SK-N-MC (cell line): ENCODE measurements at regions not wholly inside any gene's neighbourhood (a gene's known extent, or its start where the extent isn't known, plus 50 kb on each side); places are given as distances from the start of the nearest gene placed in this dataset.

ENCODE experiments used
- DNase-seq: peaks from one replicate; pipeline ENCODE4 v3.0.0-alpha.2; 2011; ENCODE audit warnings: low read depth, low spot score
- H3K27ac ChIP-seq: fragments of 200-600 bp; sonication (generic); 2 replicates; pipeline ENCODE4 v1.5.1; 2016; ENCODE audit warnings: mixed run types
- H3K36me3 ChIP-seq: fragments of 200-600 bp; sonication (generic); 2 replicates; pipeline ENCODE4 v1.6.1; 2017; ENCODE audit warnings: antibody characterized with exemption, low read length, mixed read lengths; ENCODE audit not compliant: insufficient read depth
- H3K4me3 ChIP-seq: fragments of 200-600 bp; sonication (generic); 2 replicates; pipeline ENCODE4 v1.5.1; 2016
- H3K9ac ChIP-seq: fragments of 200-600 bp; sonication (generic); 2 replicates; pipeline ENCODE4 v1.8.0; 2017; ENCODE audit warnings: mixed run types, mixed read lengths; ENCODE audit not compliant: insufficient read length
- H3K9me3 ChIP-seq: fragments of 200-600 bp; sonication (generic); 2 replicates; pipeline ENCODE4 v1.6.1; 2017; ENCODE audit warnings: low read depth, mild to moderate bottlenecking, antibody characterized with exemption, low read length, moderate library complexity, mixed read lengths
- EZH2 ChIP-seq: fragments of 200-600 bp; sonication (generic); IDR thresholded peaks from one replicate; pipeline ENCODE4 v1.6.1; 2017; ENCODE audit warnings: antibody characterized with exemption
- FOXP2 ChIP-seq: optimal IDR thresholded peaks from 2 replicates; pipeline ENCODE3; 2011; ENCODE audit warnings: mild to moderate bottlenecking, moderate library complexity; ENCODE audit not compliant: insufficient read depth; ENCODE audit errors: extremely low read length, control extremely low read depth
- POLR2AphosphoS5 ChIP-seq: IDR thresholded peaks from 2 replicates; pipeline ENCODE4 v1.6.1; 2012; ENCODE audit warnings: mild to moderate bottlenecking, low read depth, low read length, borderline replicate concordance

DNA sequence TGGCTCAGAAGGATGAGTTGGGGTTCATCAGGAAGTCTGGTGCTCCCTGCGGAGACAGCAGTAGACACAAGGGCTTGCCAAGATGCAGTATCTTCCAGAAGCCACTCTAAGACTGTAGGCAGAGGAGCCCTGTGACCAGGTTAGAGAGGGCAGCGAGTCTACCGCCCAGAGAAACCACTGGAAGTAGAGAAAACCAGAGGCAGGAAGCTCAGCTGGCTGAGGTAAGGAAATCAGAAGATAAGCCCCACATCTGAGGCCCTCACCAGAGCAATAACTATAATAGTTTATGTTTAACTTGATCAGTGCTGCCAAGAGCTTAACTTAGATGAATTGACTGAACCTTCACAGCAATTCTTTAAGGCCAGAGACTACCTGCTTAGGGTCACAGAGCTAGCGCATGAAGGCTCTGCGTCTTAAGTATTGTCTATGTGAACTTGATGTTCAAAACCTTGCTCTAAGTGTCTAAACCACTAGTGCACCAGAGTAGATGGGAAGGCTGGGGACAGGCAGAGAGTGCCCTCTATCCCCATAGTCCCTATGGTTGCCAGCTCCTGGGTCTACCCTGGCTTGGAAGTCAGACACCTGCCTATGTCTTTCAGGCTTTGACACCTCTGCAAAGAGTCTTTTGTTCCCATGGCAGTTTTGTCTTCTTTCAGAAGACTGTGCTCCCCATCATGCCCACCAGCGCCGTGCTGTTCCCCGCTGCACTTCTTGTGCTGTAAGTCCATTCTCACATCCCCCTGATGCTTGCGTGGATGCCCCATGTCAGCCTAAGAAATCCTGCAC is 228.2 kb upstream of the KLF4 start:
- Histone ChIP-seq H3K27ac (no peak overlapping the region), H3K4me3 (no peak overlapping the region), H3K9ac (no peak overlapping the region), H3K36me3 (no peaks in the 10 kb centered on the region), H3K9me3 (no peaks in the 10 kb centered on the region)
- TF ChIP-seq FOXP2, result no peak
- TF ChIP-seq POLR2AphosphoS5, result no peak
- no peak for TF ChIP-seq EZH2
- DNase-seq, result no peak

DNA sequence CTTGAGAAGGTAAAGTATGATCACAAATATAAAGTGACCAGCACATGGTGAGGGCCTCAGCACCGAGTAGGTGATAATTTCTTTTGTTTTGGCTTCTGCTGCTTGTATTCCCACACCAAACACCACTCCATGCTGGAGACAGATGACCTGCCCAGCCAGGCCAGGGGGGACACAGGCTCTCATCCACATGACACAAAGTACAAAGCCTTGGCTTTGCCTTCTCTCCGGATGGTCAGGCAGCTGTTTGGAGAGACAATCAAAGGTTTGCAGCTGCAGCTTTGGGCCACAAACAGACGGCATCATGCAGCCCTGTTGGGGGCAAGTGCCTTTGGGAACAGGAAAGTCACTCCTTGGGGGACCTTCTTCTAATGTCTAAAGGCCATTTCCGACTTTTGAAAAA is 226.2 kb upstream of the KLF4 start:
- Histone ChIP-seq H3K27ac (no peak overlapping the region), H3K4me3 (no peak overlapping the region), H3K9me3 (no peaks in the 10 kb centered on the region), H3K36me3 (no peaks in the 10 kb centered on the region), H3K9ac (no peak overlapping the region)
- TF ChIP-seq POLR2AphosphoS5, result no peak
- TF ChIP-seq EZH2, result no peak
- TF ChIP-seq FOXP2, result no peak
- DNase-seq, result no peak

DNA sequence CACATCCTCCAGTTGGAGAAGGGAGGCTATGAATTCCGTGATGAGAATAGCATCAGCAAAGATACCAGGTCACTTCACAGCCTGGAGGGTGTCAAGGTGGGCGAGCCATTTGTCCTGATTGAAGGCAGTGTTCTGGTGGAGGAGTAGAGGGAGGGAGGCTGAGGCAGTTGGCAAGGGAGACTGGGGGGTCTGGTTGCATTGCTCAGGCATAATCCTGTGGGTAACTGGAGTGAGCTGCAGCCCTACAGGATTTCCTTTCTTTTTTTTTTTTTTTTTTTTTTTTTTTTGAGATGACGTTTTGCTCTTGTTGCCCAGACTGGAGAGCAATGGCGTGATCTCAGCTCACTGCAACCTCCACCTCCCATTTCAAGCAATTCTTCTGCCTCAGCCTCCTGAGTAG is 223.9 kb upstream of the KLF4 start:
- H3K27ac ChIP-seq, result no peak overlapping the region
- no peaks in the 10 kb centered on the region for H3K36me3 ChIP-seq
- DNase-seq, result no peak
- no peak overlapping the region for H3K9ac ChIP-seq
- TF ChIP-seq EZH2 (no peak), FOXP2 (no peak), POLR2AphosphoS5 (no peak)
- H3K9me3 ChIP-seq, result no peaks in the 10 kb centered on the region
- no peak overlapping the region for H3K4me3 ChIP-seq

DNA sequence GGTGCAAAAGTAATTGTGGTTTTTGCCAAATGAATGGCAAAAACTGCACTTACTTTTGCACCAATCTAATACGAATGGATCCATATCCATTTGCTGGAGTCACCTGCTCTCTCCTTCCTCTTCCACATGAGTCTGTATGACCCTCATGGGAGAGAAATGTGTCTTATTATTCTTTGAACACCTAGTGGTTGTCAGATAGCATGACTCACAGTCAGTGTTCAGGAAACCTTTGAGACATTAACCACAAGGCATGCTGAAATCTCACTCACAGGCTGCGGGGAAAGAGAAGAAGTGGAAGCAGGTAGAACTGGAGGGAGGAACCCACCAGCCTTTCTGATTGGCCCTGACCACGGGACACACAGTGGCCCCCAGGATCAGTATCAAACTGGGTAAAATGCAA is 222.8 kb upstream of the KLF4 start:
- H3K4me3 ChIP-seq, result no peak overlapping the region
- no peak for DNase-seq
- no peak overlapping the region for H3K27ac ChIP-seq
- no peaks in the 10 kb centered on the region for H3K36me3 ChIP-seq
- no peak overlapping the region for H3K9ac ChIP-seq
- TF ChIP-seq FOXP2 (no peak), EZH2 (no peak), POLR2AphosphoS5 (no peak)
- no peaks in the 10 kb centered on the region for H3K9me3 ChIP-seq

DNA sequence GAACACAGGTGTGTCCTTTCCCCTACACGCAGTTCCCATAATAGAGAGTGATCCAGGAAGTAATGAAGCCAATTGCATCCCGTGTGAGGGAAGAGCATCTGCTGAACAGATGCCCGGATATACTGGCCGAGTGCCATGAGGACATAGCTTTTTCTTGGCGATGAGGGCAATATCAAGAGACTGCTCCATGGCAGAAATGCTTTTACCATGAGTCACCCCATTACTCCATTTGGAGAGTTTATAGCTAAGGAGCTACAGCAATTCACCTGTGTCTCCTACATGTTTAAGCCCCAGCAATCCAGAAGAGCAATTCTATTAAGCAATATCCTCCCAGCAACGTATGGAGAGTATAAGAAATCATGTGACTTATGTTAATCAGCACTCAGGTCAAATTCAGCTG is 222.0 kb upstream of the KLF4 start:
- no peaks in the 10 kb centered on the region for H3K9me3 ChIP-seq
- no peak overlapping the region for H3K9ac ChIP-seq

DNA sequence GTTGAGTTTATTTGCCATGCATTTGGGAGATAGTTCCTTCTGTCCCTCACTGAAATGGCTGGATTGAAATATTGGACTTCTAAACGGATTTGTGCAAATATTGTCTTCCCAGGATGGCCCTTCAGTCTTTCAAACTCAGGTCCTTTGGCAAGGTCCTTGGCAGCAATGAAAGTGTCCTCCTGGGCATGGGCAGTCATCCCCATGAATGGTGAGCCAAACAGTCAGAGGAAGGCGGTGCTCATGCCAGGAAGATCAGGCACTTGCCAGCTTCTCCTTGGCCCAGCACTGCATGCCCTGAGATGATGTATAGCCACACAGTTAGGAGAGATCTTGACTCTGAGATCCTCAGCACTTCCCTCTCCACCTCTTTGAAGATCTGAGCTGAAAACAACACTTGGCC is 221.4 kb upstream of the KLF4 start:
- H3K36me3 ChIP-seq, result no peaks in the 10 kb centered on the region
- H3K27ac ChIP-seq, result no peak overlapping the region
- H3K9ac ChIP-seq, result no peak overlapping the region
- H3K9me3 ChIP-seq, result no peaks in the 10 kb centered on the region
- TF ChIP-seq EZH2 (no peak), POLR2AphosphoS5 (no peak), FOXP2 (no peak)
- H3K4me3 ChIP-seq, result no peak overlapping the region
- no peak for DNase-seq

More for the DNA sequence above, 222.0 kb upstream of the KLF4 start:
- TF ChIP-seq EZH2, result no peak
- no peak for TF ChIP-seq POLR2AphosphoS5
- no peak for TF ChIP-seq FOXP2
- no peak overlapping the region for H3K27ac ChIP-seq
- no peaks in the 10 kb centered on the region for H3K36me3 ChIP-seq
- no peak for DNase-seq
- no peak overlapping the region for H3K4me3 ChIP-seq

DNA sequence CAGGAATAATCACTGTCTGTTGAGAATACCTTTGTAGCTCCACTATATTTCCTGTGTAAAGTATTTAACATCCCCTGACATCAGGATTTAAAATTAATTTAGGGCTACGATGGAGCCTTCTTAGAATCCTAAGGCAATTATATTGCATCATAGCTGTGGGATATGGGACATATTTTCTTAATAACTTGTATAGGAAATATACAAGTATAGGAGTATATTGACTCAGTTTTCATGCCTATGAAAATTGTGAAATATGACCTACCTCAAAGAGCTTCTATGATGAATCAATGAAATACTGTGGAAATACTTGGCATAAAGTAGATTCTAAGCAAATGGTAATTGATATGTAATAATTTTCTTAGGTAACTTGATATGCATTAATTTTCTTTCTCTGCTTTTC is 221.0 kb upstream of the KLF4 start:
- no peak for DNase-seq
- Histone ChIP-seq H3K9ac (no peak overlapping the region), H3K4me3 (no peak overlapping the region), H3K9me3 (no peaks in the 10 kb centered on the region), H3K27ac (no peak overlapping the region), H3K36me3 (no peaks in the 10 kb centered on the region)
- no peak for TF ChIP-seq EZH2
- no peak for TF ChIP-seq POLR2AphosphoS5

DNA sequence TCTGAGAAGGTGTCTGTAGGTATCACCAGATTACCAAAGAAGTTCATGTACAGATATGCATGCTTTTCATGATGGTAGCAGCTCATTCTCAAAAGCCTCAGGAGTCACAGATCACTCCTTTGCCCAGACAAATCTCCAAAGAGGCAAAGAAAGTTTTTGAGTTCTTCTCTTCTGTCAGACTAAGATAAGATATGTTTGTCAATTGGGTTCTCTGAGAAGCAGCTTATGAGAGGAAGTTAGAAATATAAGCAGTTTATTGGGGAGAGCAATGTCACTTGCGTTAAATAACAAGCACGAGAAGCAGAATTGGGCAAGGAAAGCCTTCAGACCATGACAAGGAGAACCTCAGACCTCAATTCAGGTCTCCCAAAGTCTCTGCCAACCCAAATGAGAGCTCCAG is 219.2 kb upstream of the KLF4 start:
- no peak overlapping the region for H3K4me3 ChIP-seq
- H3K27ac ChIP-seq, result no peak overlapping the region
- H3K9me3 ChIP-seq, result no peaks in the 10 kb centered on the region
- H3K36me3 ChIP-seq, result no peaks in the 10 kb centered on the region
- no peak for DNase-seq
- no peak overlapping the region for H3K9ac ChIP-seq
- TF ChIP-seq POLR2AphosphoS5 (no peak), EZH2 (no peak)

DNA sequence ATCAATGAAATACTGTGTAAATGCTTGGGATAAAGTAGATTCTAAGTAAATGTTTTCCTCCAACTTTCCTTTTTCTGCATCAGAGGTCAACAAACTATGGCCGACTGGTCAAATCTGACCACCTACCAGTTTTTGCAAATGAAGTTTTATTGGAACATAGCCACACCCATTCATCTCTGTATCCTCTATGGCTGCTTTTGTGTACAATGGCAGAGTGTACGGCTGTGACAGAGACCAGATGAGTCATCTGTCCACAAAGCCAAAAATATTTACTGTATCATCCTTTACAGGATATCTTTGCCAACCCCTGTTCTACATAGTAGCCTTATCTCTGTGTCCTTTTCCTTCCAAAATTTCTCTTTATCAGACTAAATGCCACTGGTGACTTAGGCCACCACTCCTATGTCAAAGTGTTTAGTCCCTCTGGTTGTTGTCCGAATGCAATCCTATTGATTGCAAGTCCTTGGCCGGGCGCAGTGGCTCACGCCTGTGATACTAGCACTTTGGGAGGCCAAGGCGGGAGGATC is 218.4 kb upstream of the KLF4 start:
- DNase-seq, result no peak
- Histone ChIP-seq H3K36me3 (no peaks in the 10 kb centered on the region), H3K9ac (no peak overlapping the region), H3K27ac (no peak overlapping the region), H3K9me3 (no peaks in the 10 kb centered on the region), H3K4me3 (no peak overlapping the region)
- TF ChIP-seq EZH2, result no peak
- no peak for TF ChIP-seq POLR2AphosphoS5
- no peak for TF ChIP-seq FOXP2
